ENCODE measurements at regions not wholly inside any gene's neighbourhood (a gene's known extent, or its start where the extent isn't known, plus 50 kb on each side); places are given as distances from the start of the nearest gene placed in this dataset.

DNA sequence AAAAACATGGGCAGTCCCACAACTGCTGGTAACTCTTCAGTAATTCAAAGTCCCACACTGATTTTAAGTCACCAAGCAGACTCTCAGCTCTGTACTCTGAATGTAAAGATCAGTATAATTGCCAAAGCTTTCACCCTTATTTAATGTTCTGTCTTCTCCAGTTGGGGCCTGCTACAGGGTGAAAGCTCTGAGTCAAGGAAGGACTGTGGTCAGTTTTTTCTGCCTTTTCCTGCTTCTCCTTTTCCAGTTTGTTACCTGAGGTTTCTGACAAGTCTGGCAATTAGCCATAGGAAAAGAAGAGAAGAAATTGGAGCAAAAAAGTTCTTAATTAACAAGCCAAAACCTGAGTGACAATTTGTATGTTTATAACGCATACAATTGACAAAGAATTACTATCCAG, 279.3 kb downstream of the RBM26 start:
- H3K9me3 ChIP-seq (ENCODE audit: control insufficient read depth, insufficient read depth, low read depth, low read length), result no peaks in the 10 kb centered on the region
- ChIA-PET CTCF (no interaction called here), POLR2A (no interaction called here)
- no peak overlapping the region for H3K27ac ChIP-seq (ENCODE audit: extremely low read depth, low read depth, low read length)
- H3K4me3 ChIP-seq (ENCODE audit: low read depth, low read length), result no peak overlapping the region
- no peaks in the 10 kb centered on the region for H3K4me1 ChIP-seq (ENCODE audit: control insufficient read depth, insufficient read depth, low read length)
- no peaks in the 10 kb centered on the region for H3K36me3 ChIP-seq (ENCODE audit: control insufficient read depth in 2 of 2, insufficient read depth in 1 of 2, low read length in 2 of 2)
- TF ChIP-seq, protein P1, sequence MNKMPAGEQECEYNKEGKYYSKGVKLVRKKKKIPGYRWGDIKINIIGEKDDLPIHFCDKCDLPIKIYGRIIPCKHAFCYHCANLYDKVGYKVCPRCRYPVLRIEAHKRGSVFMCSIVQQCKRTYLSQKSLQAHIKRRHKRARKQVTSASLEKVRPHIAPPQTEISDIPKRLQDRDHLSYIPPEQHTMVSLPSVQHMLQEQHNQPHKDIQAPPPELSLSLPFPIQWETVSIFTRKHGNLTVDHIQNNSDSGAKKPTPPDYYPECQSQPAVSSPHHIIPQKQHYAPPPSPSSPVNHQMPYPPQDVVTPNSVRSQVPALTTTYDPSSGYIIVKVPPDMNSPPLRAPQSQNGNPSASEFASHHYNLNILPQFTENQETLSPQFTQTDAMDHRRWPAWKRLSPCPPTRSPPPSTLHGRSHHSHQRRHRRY (tag by site-specific recombination; IDR thresholded peaks at IDR 0.05), result no peak
- TF ChIP-seq HOXA7 (CRISPR knock-in tag; IDR thresholded peaks at IDR 0.05; ENCODE audit: borderline replicate concordance) (no peak), ZNF16 (tag by site-specific recombination; IDR thresholded peaks at IDR 0.05; ENCODE audit: low read depth) (no peak), ZNF138 (tag by site-specific recombination; IDR thresholded peaks at IDR 0.05; ENCODE audit: borderline replicate concordance) (no peak), ZNF274 (IDR thresholded peaks at IDR 0.05; ENCODE audit: low read length) (no peak), ZNF274 (tag by site-specific recombination; IDR thresholded peaks at IDR 0.05; ENCODE audit: borderline replicate concordance) (no peak), GLIS2 (tag by site-specific recombination; IDR thresholded peaks at IDR 0.05) (no peak), ZNF571 (tag by site-specific recombination; IDR thresholded peaks at IDR 0.05) (no peak), ZBTB7A (tag by site-specific recombination; IDR thresholded peaks at IDR 0.05; ENCODE audit: low read depth) (no peak), ZNF776 (tag by site-specific recombination; IDR thresholded peaks at IDR 0.05; ENCODE audit: borderline replicate concordance) (no peak), ZNF341 (tag by site-specific recombination; IDR thresholded peaks at IDR 0.05; ENCODE audit: low read depth) (no peak)
- TF ChIP-seq, protein P2, sequence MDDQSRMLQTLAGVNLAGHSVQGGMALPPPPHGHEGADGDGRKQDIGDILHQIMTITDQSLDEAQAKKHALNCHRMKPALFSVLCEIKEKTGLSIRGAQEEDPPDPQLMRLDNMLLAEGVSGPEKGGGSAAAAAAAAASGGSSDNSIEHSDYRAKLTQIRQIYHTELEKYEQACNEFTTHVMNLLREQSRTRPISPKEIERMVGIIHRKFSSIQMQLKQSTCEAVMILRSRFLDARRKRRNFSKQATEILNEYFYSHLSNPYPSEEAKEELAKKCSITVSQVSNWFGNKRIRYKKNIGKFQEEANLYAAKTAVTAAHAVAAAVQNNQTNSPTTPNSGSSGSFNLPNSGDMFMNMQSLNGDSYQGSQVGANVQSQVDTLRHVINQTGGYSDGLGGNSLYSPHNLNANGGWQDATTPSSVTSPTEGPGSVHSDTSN (CRISPR knock-in tag; IDR thresholded peaks at IDR 0.05), result no peak
- TF ChIP-seq, protein P3, sequence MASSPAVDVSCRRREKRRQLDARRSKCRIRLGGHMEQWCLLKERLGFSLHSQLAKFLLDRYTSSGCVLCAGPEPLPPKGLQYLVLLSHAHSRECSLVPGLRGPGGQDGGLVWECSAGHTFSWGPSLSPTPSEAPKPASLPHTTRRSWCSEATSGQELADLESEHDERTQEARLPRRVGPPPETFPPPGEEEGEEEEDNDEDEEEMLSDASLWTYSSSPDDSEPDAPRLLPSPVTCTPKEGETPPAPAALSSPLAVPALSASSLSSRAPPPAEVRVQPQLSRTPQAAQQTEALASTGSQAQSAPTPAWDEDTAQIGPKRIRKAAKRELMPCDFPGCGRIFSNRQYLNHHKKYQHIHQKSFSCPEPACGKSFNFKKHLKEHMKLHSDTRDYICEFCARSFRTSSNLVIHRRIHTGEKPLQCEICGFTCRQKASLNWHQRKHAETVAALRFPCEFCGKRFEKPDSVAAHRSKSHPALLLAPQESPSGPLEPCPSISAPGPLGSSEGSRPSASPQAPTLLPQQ (tag by site-specific recombination; IDR thresholded peaks at IDR 0.05), result no peak
- TF ChIP-seq, protein P4, sequence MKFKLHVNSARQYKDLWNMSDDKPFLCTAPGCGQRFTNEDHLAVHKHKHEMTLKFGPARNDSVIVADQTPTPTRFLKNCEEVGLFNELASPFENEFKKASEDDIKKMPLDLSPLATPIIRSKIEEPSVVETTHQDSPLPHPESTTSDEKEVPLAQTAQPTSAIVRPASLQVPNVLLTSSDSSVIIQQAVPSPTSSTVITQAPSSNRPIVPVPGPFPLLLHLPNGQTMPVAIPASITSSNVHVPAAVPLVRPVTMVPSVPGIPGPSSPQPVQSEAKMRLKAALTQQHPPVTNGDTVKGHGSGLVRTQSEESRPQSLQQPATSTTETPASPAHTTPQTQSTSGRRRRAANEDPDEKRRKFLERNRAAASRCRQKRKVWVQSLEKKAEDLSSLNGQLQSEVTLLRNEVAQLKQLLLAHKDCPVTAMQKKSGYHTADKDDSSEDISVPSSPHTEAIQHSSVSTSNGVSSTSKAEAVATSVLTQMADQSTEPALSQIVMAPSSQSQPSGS (tag by site-specific recombination; IDR thresholded peaks at IDR 0.05; ENCODE audit: low read depth), result no peak
- TF ChIP-seq, protein P5, sequence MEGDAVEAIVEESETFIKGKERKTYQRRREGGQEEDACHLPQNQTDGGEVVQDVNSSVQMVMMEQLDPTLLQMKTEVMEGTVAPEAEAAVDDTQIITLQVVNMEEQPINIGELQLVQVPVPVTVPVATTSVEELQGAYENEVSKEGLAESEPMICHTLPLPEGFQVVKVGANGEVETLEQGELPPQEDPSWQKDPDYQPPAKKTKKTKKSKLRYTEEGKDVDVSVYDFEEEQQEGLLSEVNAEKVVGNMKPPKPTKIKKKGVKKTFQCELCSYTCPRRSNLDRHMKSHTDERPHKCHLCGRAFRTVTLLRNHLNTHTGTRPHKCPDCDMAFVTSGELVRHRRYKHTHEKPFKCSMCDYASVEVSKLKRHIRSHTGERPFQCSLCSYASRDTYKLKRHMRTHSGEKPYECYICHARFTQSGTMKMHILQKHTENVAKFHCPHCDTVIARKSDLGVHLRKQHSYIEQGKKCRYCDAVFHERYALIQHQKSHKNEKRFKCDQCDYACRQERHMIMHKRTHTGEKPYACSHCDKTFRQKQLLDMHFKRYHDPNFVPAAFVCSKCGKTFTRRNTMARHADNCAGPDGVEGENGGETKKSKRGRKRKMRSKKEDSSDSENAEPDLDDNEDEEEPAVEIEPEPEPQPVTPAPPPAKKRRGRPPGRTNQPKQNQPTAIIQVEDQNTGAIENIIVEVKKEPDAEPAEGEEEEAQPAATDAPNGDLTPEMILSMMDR (tag by site-specific recombination; IDR thresholded peaks at IDR 0.05), result no peak
- TF ChIP-seq, protein P6, sequence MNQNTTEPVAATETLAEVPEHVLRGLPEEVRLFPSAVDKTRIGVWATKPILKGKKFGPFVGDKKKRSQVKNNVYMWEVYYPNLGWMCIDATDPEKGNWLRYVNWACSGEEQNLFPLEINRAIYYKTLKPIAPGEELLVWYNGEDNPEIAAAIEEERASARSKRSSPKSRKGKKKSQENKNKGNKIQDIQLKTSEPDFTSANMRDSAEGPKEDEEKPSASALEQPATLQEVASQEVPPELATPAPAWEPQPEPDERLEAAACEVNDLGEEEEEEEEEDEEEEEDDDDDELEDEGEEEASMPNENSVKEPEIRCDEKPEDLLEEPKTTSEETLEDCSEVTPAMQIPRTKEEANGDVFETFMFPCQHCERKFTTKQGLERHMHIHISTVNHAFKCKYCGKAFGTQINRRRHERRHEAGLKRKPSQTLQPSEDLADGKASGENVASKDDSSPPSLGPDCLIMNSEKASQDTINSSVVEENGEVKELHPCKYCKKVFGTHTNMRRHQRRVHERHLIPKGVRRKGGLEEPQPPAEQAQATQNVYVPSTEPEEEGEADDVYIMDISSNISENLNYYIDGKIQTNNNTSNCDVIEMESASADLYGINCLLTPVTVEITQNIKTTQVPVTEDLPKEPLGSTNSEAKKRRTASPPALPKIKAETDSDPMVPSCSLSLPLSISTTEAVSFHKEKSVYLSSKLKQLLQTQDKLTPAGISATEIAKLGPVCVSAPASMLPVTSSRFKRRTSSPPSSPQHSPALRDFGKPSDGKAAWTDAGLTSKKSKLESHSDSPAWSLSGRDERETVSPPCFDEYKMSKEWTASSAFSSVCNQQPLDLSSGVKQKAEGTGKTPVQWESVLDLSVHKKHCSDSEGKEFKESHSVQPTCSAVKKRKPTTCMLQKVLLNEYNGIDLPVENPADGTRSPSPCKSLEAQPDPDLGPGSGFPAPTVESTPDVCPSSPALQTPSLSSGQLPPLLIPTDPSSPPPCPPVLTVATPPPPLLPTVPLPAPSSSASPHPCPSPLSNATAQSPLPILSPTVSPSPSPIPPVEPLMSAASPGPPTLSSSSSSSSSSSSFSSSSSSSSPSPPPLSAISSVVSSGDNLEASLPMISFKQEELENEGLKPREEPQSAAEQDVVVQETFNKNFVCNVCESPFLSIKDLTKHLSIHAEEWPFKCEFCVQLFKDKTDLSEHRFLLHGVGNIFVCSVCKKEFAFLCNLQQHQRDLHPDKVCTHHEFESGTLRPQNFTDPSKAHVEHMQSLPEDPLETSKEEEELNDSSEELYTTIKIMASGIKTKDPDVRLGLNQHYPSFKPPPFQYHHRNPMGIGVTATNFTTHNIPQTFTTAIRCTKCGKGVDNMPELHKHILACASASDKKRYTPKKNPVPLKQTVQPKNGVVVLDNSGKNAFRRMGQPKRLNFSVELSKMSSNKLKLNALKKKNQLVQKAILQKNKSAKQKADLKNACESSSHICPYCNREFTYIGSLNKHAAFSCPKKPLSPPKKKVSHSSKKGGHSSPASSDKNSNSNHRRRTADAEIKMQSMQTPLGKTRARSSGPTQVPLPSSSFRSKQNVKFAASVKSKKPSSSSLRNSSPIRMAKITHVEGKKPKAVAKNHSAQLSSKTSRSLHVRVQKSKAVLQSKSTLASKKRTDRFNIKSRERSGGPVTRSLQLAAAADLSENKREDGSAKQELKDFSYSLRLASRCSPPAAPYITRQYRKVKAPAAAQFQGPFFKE (tag by site-specific recombination; IDR thresholded peaks at IDR 0.05; ENCODE audit: borderline replicate concordance), result no peak
